BE2C (cell line): ENCODE measurements at regions not wholly inside any gene's neighbourhood (a gene's known extent, or its start where the extent isn't known, plus 50 kb on each side); places are given as distances from the start of the nearest gene placed in this dataset.

Experiments used
- DNase-seq: peaks from one replicate; pipeline ENCODE4 v3.0.0-alpha.2; 2020
- H3K27me3 ChIP-seq: fragments of 250-450 bp; sonication (Bioruptor Pico); 2 replicates; pipeline ENCODE4 v1.5.1; 2020; ENCODE audit warnings: mild to moderate bottlenecking
- H3K36me3 ChIP-seq: fragments of 250-450 bp; sonication (Bioruptor Pico); 2 replicates; pipeline ENCODE4 v1.5.1; 2020; ENCODE audit warnings: mild to moderate bottlenecking
- H3K4me1 ChIP-seq: fragments of 250-450 bp; sonication (Bioruptor Pico); 2 replicates; pipeline ENCODE4 v1.5.1; 2020
- H3K4me3 ChIP-seq: 2 replicates; pipeline ENCODE4 v1.5.1; 2011; ENCODE audit warnings: low read depth, low read length
- H3K9me3 ChIP-seq: fragments of 250-450 bp; sonication (Bioruptor Pico); 2 replicates; pipeline ENCODE4 v1.5.1; 2020
- CTCF ChIP-seq: IDR thresholded peaks from 2 replicates; pipeline ENCODE4 v1.5.1; 2012; ENCODE audit warnings: mild to moderate bottlenecking, low read depth, low read length

GRCh38 chr1:222233444-222234158, 314.3 kb downstream of the HHIPL2 start:
- H3K27me3 ChIP-seq, result no peaks in the 10 kb centered on the region; the same call in 1 of the 2 replicates
- no peaks in the 10 kb centered on the region for H3K9me3 ChIP-seq
- no peak overlapping the region for H3K4me3 ChIP-seq
- DNase-seq, result no peak
- no peak for TF ChIP-seq CTCF
- no peaks in the 10 kb centered on the region for H3K4me1 ChIP-seq
- no peaks in the 10 kb centered on the region for H3K36me3 ChIP-seq

GRCh38 chr1:222232842-222233241, 315.1 kb downstream of the HHIPL2 start:
- Histone ChIP-seq H3K9me3 (no peaks in the 10 kb centered on the region), H3K4me1 (no peaks in the 10 kb centered on the region), H3K36me3 (no peaks in the 10 kb centered on the region), H3K27me3 (no peaks in the 10 kb centered on the region; the same call in 1 of the 2 replicates), H3K4me3 (no peak overlapping the region)
- TF ChIP-seq CTCF, result no peak
- DNase-seq, result no peak

- Histone ChIP-seq H3K36me3 (no peaks in the 10 kb centered on the region), H3K4me3 (no peak overlapping the region), H3K27me3 (no peaks in the 10 kb centered on the region; the same call in 1 of the 2 replicates), H3K9me3 (no peaks in the 10 kb centered on the region), H3K4me1 (no peaks in the 10 kb centered on the region)
- TF ChIP-seq CTCF, result no peak
- no peak for DNase-seq
Measured at GRCh38 chr1:222229672-222230312, 318.1 kb downstream of the HHIPL2 start.

- H3K4me1 ChIP-seq, result no peaks in the 10 kb centered on the region
- TF ChIP-seq CTCF, result no peak
- H3K36me3 ChIP-seq, result no peaks in the 10 kb centered on the region
- no peak for DNase-seq
- no peaks in the 10 kb centered on the region; the same call in 1 of the 2 replicates for H3K27me3 ChIP-seq
- H3K4me3 ChIP-seq, result no peak overlapping the region
- no peaks in the 10 kb centered on the region for H3K9me3 ChIP-seq
Measured at GRCh38 chr1:222225316-222225691, 322.6 kb downstream of the HHIPL2 start.

- Histone ChIP-seq H3K4me3 (no peak overlapping the region), H3K4me1 (no peaks in the 10 kb centered on the region), H3K27me3 (no peaks in the 10 kb centered on the region; the same call in 1 of the 2 replicates), H3K9me3 (no peaks in the 10 kb centered on the region), H3K36me3 (no peaks in the 10 kb centered on the region)
- no peak for TF ChIP-seq CTCF
- no peak for DNase-seq
Measured at GRCh38 chr1:222224636-222225315, 323.1 kb downstream of the HHIPL2 start.
